Neural progenitor cell (in vitro differentiated cells): ENCODE measurements at regions not wholly inside any gene's neighbourhood (a gene's known extent, or its start where the extent isn't known, plus 50 kb on each side); places are given as distances from the start of the nearest gene placed in this dataset.
A peak's percentile ranks its signal among the peaks of the same experiment; 100 is the strongest.

Experiments used
- DNase-seq: peaks from one replicate; pipeline ENCODE4 v3.0.0-alpha.2; 2016; ENCODE audit warnings: low spot score
- H2AFZ ChIP-seq: fragments of 200-600 bp; sonication (generic); replicated peaks from 2 replicates; pipeline ENCODE4 v1.6.1; 2016; ENCODE audit warnings: antibody characterized with exemption
- H3F3A ChIP-seq: fragments of 200-600 bp; sonication (generic); 2 replicates; pipeline ENCODE4 v1.6.1; 2016; ENCODE audit warnings: antibody characterized with exemption, low read depth
- H3K27ac ChIP-seq: fragments of 200-600 bp; sonication (generic); 2 replicates; pipeline ENCODE4 v1.5.1; 2016; ENCODE audit warnings: mild to moderate bottlenecking
- H3K27me3 ChIP-seq: fragments of 200-600 bp; sonication (generic); 2 replicates; pipeline ENCODE4 v1.6.1; 2016; ENCODE audit warnings: mild to moderate bottlenecking, moderate library complexity
- H3K36me3 ChIP-seq: fragments of 200-600 bp; sonication (generic); 2 replicates; pipeline ENCODE4 v1.5.1; 2016
- H3K4me1 ChIP-seq: fragments of 200-600 bp; sonication (generic); 2 replicates; pipeline ENCODE4 v1.6.1; 2016; ENCODE audit warnings: mixed run types
- H3K4me2 ChIP-seq: fragments of 200-600 bp; sonication (generic); 2 replicates; pipeline ENCODE4 v1.6.1; 2016
- H3K4me3 ChIP-seq: fragments of 200-600 bp; sonication (generic); 2 replicates; pipeline ENCODE4 v1.5.1; 2016
- H3K79me2 ChIP-seq: fragments of 200-600 bp; sonication (generic); 2 replicates; pipeline ENCODE4 v1.6.1; 2016; ENCODE audit warnings: low read depth
- H3K9ac ChIP-seq: fragments of 200-600 bp; sonication (generic); 2 replicates; pipeline ENCODE4 v1.6.1; 2016
- H3K9me3 ChIP-seq: fragments of 200-600 bp; sonication (generic); 2 replicates; pipeline ENCODE4 v1.5.1; 2016; ENCODE audit warnings: low read depth
- H4K20me1 ChIP-seq: fragments of 200-600 bp; sonication (generic); 2 replicates; pipeline ENCODE4 v1.6.1; 2016; ENCODE audit warnings: low read depth
- H3K27ac Mint-ChIP-seq: 3 replicates; pipeline ENCODE4 v1.8.0; 2021; ENCODE audit warnings: mixed read lengths
- H3K27me3 Mint-ChIP-seq: 2 replicates; pipeline ENCODE4 v1.8.0; 2022; ENCODE audit warnings: low read depth, mild to moderate bottlenecking, inconsistent platforms, moderate library complexity, mixed read lengths; ENCODE audit not compliant: insufficient read depth
- H3K36me3 Mint-ChIP-seq: 3 replicates; pipeline ENCODE4 v1.8.0; 2021; ENCODE audit warnings: mixed read lengths
- H3K4me1 Mint-ChIP-seq: 3 replicates; pipeline ENCODE4 v1.8.0; 2021; ENCODE audit warnings: mixed read lengths
- H3K4me3 Mint-ChIP-seq: 3 replicates; pipeline ENCODE4 v1.8.0; 2021; ENCODE audit warnings: mild to moderate bottlenecking, moderate library complexity, mixed read lengths
- H3K9me3 Mint-ChIP-seq: 3 replicates; pipeline ENCODE4 v1.8.0; 2020; ENCODE audit warnings: mixed read lengths
- CTCF ChIP-seq: fragments of 200-600 bp; sonication (generic); IDR thresholded peaks from 2 replicates; pipeline ENCODE4 v1.5.1; 2017; ENCODE audit warnings: antibody characterized with exemption, mild to moderate bottlenecking
- EZH2 ChIP-seq: fragments of 200-600 bp; sonication (generic); IDR thresholded peaks from 2 replicates; pipeline ENCODE4 v1.6.1; 2017; ENCODE audit warnings: antibody characterized with exemption, mild to moderate bottlenecking, moderate library complexity
- EZH2phosphoT487 ChIP-seq: fragments of 200-600 bp; sonication (generic); IDR thresholded peaks from 2 replicates; pipeline ENCODE4 v1.6.1; 2017; ENCODE audit warnings: antibody characterized with exemption

- no peaks in the 10 kb centered on the region for H3K79me2 ChIP-seq
- Mint-ChIP-seq H3K4me3 (peak overlapping the region; percentile 72), H3K27ac (peak overlapping the region; percentile 94), H3K36me3 (no peaks in the 10 kb centered on the region), H3K27me3 (peaks cover 16% of the 10 kb centered on the region), H3K4me1 (peaks cover 45% of the 10 kb centered on the region), H3K9me3 (peaks cover 6% of the 10 kb centered on the region)
- DNase-seq = peak; percentile 27
- no peaks in the 10 kb centered on the region for H3K9me3 ChIP-seq
- TF ChIP-seq EZH2phosphoT487 (no peak), CTCF (no peak), EZH2 (no peak)
- H4K20me1 ChIP-seq = no peaks in the 10 kb centered on the region
- peaks cover 36% of the 10 kb centered on the region for H3K4me1 ChIP-seq
- no peak overlapping the region for H3K9ac ChIP-seq
- H3K27me3 ChIP-seq = no peaks in the 10 kb centered on the region
- peak overlapping the region; percentile 77 for H2AFZ ChIP-seq
- no peaks in the 10 kb centered on the region for H3K36me3 ChIP-seq
- peaks cover 39% of the 10 kb centered on the region for H3F3A ChIP-seq
- H3K27ac ChIP-seq = no peak overlapping the region
- peak overlapping the region; percentile 58 for H3K4me2 ChIP-seq
- H3K4me3 ChIP-seq = no peak overlapping the region
These were observed 90.7 kb upstream of the RGMA start for GRCh38 chr15:93179700-93180102.

GRCh38 chr15:93179072-93179471 lies 90.1 kb upstream of the RGMA start:
- no peak overlapping the region for H2AFZ ChIP-seq
- H3K4me3 Mint-ChIP-seq = no peak overlapping the region
- H3K4me3 ChIP-seq = no peak overlapping the region
- no peak overlapping the region for H3K27ac Mint-ChIP-seq
- no peaks in the 10 kb centered on the region for H3K9me3 ChIP-seq
- peaks cover 36% of the 10 kb centered on the region for H3K4me1 ChIP-seq
- peaks cover 39% of the 10 kb centered on the region for H3F3A ChIP-seq
- no peaks in the 10 kb centered on the region for H4K20me1 ChIP-seq
- H3K9me3 Mint-ChIP-seq = peaks cover 12% of the 10 kb centered on the region
- H3K9ac ChIP-seq = no peak overlapping the region
- peaks cover 19% of the 10 kb centered on the region for H3K27me3 Mint-ChIP-seq
- DNase-seq = no peak
- H3K27ac ChIP-seq = no peak overlapping the region
- no peaks in the 10 kb centered on the region for H3K27me3 ChIP-seq
- no peak for TF ChIP-seq EZH2
- TF ChIP-seq CTCF = no peak
- no peak for TF ChIP-seq EZH2phosphoT487
- peaks cover 45% of the 10 kb centered on the region for H3K4me1 Mint-ChIP-seq
- no peaks in the 10 kb centered on the region for H3K36me3 ChIP-seq
- H3K36me3 Mint-ChIP-seq = peaks cover 5% of the 10 kb centered on the region
- H3K79me2 ChIP-seq = no peaks in the 10 kb centered on the region
- H3K4me2 ChIP-seq = peak overlapping the region; percentile 13

GRCh38 chr15:93178371-93178770 lies 89.4 kb upstream of the RGMA start:
- no peaks in the 10 kb centered on the region for H3K36me3 ChIP-seq

More at GRCh38 chr15:93178371-93178770, 89.4 kb upstream of the RGMA start:
- H2AFZ ChIP-seq = no peak overlapping the region
- no peak overlapping the region for H3K27ac ChIP-seq
- peaks cover 42% of the 10 kb centered on the region for H3K4me1 Mint-ChIP-seq
- no peak overlapping the region for H3K4me3 Mint-ChIP-seq
- H3K36me3 Mint-ChIP-seq = peaks cover 5% of the 10 kb centered on the region
- peaks cover 19% of the 10 kb centered on the region for H3K27me3 Mint-ChIP-seq
- no peaks in the 10 kb centered on the region for H3K79me2 ChIP-seq
- H3K4me1 ChIP-seq = peaks cover 35% of the 10 kb centered on the region
- H3K9ac ChIP-seq = no peak overlapping the region
- no peak overlapping the region for H3K27ac Mint-ChIP-seq
- no peak overlapping the region for H3K4me2 ChIP-seq
- H3K27me3 ChIP-seq = no peaks in the 10 kb centered on the region
- no peak for DNase-seq
- H3K9me3 ChIP-seq = no peaks in the 10 kb centered on the region
- no peak overlapping the region for H3K4me3 ChIP-seq
- H4K20me1 ChIP-seq = no peaks in the 10 kb centered on the region
- TF ChIP-seq EZH2 (no peak), CTCF (no peak), EZH2phosphoT487 (no peak)
- peaks cover 34% of the 10 kb centered on the region for H3F3A ChIP-seq
- peaks cover 17% of the 10 kb centered on the region for H3K9me3 Mint-ChIP-seq
